ENCODE measurements at regions not wholly inside any gene's neighbourhood (a gene's known extent, or its start where the extent isn't known, plus 50 kb on each side); places are given as distances from the start of the nearest gene placed in this dataset.

GRCh38 chr14:25588751-25589150 is 538.8 kb upstream of the STXBP6 start:
- Histone ChIP-seq H3K23me2 (ENCODE audit: insufficient read length, low read depth, low read length, poor library complexity, severe bottlenecking) (no peaks in the 10 kb centered on the region), H2BK20ac (ENCODE audit: low read depth, low read length, poor library complexity, severe bottlenecking) (no peak overlapping the region), H3K4me1 (ENCODE audit: insufficient read depth, low read length) (no peaks in the 10 kb centered on the region), H3K27ac (ENCODE audit: insufficient read length, low read depth, low read length) (no peak overlapping the region), H2BK15ac (ENCODE audit: low read depth, low read length) (no peak overlapping the region), H3K14ac (ENCODE audit: insufficient read depth, low read length) (no peak overlapping the region), H3T11ph (ENCODE audit: low read length) (no peak overlapping the region), H2AK5ac (ENCODE audit: insufficient read length, low read length) (no peak overlapping the region), H2BK120ac (ENCODE audit: low read depth, low read length, poor library complexity, severe bottlenecking) (no peak overlapping the region), H3K27me3 (ENCODE audit: insufficient read depth, low read length) (no peaks in the 10 kb centered on the region), H3K18ac (ENCODE audit: insufficient read length, low read depth, low read length) (no peak overlapping the region), H2AFZ (ENCODE audit: low read length) (no peak overlapping the region), H2BK5ac (ENCODE audit: insufficient read length, low read length) (no peak overlapping the region), H3K79me2 (ENCODE audit: insufficient read depth, low read length) (no peaks in the 10 kb centered on the region), H3K9me3 (ENCODE audit: control insufficient read depth, low read depth, low read length) (no peaks in the 10 kb centered on the region), H3K4ac (ENCODE audit: low read depth, low read length) (no peak overlapping the region), H4K91ac (ENCODE audit: insufficient read length, low read depth, low read length) (no peak overlapping the region), H3K79me1 (ENCODE audit: insufficient read depth, low read depth, low read length, poor library complexity, severe bottlenecking) (no peaks in the 10 kb centered on the region), H4K8ac (replicated peaks; ENCODE audit: insufficient read length, low read depth, low read length) (no peak overlapping the region), H3K9ac (ENCODE audit: extremely low read depth, insufficient read length, low read length) (no peak overlapping the region), H4K5ac (ENCODE audit: insufficient read length, low read depth, low read length) (no peak overlapping the region), H3K23ac (ENCODE audit: insufficient read length, low read depth, low read length) (no peak overlapping the region), H3K4me2 (ENCODE audit: insufficient read depth, insufficient read length, low read length) (no peak overlapping the region), H3K56ac (ENCODE audit: insufficient read length, low read depth, low read length) (no peak overlapping the region), H2BK12ac (ENCODE audit: insufficient read length, low read depth, low read length) (no peak overlapping the region), H4K20me1 (ENCODE audit: control insufficient read depth, insufficient read depth, insufficient read length) (no peaks in the 10 kb centered on the region)
- Mint-ChIP-seq H3K4me1 (no peaks in the 10 kb centered on the region; a peak in 1 of 4 replicates), H3K27me3 (ENCODE audit: low read depth) (peaks cover 2% of the 10 kb centered on the region), H3K36me3 (ENCODE audit: insufficient read depth in 1 of 3, low read depth in 3 of 3) (peaks cover 3 to 8% (median 7%) of the 10 kb centered on the region in 3 experiments; a peak in 5 of 7 replicates), H3K4me3 (no peak overlapping the region), H3K9me3 (peaks cover 11 to 14% of the 10 kb centered on the region in 2 experiments), H3K27ac (no peak overlapping the region)
- WGBS (ENCODE audit: extremely low coverage, insufficient read length, low lambda C conversion rate): no CpG with 5 or more reads among the region's 3 CpGs
- DNase-seq: no peak
- TF ChIP-seq CTCF (conservative IDR thresholded peaks at IDR 0.05): no peak
